ENCODE measurements at regions not wholly inside any gene's neighbourhood (a gene's known extent, or its start where the extent isn't known, plus 50 kb on each side); places are given as distances from the start of the nearest gene placed in this dataset.
A peak's percentile ranks its signal among the peaks of the same experiment; 100 is the strongest.

DNA sequence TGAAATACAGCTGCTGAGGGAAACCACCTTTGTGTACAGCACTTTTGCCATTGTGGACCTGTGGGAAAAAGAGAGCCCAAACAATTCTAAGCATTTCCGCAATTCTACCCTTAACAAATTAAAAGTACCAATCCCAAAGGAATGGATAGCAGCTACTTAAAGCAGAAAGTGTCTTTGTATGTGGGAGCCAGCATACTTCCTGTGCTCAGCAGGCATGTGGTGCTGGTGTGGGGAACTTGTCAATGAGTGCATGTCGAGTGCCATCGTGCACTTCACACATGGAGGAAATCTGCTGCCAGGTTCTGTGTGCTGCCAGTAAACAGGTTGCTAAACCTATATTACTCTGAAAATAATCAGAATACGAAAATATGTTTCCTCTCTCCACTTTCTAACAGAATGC, 399.0 kb downstream of the LRRC70 start:
- H3K4me3 ChIP-seq (ENCODE audit: low read length) = no peak overlapping the region
- TF ChIP-seq, protein P1, sequence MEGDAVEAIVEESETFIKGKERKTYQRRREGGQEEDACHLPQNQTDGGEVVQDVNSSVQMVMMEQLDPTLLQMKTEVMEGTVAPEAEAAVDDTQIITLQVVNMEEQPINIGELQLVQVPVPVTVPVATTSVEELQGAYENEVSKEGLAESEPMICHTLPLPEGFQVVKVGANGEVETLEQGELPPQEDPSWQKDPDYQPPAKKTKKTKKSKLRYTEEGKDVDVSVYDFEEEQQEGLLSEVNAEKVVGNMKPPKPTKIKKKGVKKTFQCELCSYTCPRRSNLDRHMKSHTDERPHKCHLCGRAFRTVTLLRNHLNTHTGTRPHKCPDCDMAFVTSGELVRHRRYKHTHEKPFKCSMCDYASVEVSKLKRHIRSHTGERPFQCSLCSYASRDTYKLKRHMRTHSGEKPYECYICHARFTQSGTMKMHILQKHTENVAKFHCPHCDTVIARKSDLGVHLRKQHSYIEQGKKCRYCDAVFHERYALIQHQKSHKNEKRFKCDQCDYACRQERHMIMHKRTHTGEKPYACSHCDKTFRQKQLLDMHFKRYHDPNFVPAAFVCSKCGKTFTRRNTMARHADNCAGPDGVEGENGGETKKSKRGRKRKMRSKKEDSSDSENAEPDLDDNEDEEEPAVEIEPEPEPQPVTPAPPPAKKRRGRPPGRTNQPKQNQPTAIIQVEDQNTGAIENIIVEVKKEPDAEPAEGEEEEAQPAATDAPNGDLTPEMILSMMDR (conservative IDR thresholded peaks at IDR 0.05; ENCODE audit: low read depth, low read length) = no peak
- DNase-seq (ENCODE audit: low read depth) = no peak

DNA sequence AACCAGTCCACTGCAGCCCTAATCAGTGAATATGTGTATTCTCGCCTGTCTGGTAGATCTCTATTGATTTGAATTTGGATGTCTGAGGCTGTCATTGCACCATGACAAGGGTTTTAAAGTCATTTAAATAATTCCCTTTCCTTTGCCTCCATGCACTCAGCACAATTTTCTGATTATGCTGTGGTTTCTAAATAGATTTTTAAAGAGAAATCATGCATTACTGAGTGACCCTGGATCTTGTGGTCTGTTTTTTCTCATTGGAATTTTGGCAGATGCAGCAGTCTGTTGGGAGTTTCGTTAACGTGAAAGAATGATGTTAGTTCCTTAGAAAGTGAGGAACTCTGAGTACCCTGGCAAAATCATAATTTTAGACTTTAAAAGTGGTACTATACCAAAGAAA, 396.0 kb downstream of the LRRC70 start:
- H3K4me3 ChIP-seq (ENCODE audit: low read length) = no peak overlapping the region
- TF ChIP-seq, protein P1 (conservative IDR thresholded peaks at IDR 0.05; ENCODE audit: low read depth, low read length) = no peak
- DNase-seq (ENCODE audit: low read depth) = no peak

DNA sequence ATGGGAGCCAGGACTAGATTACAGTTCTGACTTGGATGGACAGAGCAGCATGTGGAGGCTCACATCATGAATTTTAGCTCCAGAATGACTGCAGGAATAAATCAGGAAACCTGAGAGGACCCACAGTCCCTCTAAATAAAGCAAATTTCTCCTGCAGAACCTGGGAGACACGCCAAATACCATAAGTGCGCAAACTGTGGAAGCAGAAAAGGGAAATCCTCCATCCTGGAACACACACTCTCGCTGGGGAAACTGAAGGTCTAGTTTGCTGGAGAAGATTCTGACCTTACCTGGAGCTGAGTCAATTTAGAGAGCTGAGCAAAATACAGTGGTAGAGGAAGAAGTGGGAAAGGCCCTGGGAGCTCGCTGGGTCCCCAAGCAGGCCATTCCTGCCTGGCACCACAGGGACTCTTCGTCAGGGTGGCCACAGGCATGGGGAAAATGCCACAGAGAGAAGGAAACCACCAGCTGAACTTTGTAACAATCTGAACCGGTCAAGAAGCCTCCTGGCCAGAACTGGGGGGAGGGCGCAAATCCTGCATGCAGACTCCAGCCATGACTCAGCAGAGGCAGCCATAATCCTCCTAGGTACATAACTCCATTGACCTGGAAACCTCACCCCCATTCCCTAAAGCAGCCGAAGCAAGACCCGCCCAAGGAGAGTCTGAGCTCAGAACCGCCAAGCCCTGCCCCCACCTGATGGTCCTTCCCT, 390.9 kb downstream of the LRRC70 start:
- DNase-seq (ENCODE audit: low read depth) = peak; percentile 52
- TF ChIP-seq, protein P1 (conservative IDR thresholded peaks at IDR 0.05; ENCODE audit: low read depth, low read length) = no peak
- H3K4me3 ChIP-seq (ENCODE audit: low read length) = no peak overlapping the region

DNA sequence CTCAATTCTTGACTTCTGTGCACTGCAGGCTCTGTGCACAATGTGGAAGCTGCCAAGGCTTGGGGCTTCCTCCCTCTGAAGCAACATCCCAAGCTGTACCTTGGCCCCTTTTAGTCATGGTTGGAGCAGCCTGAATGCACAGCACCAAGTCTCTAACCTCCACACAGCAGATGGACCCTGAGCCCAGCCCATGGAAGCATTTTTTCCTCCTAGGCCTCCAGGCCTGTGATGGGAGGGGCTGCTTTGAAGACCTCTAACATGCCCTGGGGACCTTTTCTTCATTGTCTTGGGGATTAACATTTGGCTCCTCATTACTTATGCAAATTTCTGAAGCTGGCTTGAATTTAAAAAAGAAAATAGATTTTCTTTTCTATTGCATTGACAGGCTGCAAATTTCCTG, 385.8 kb downstream of the LRRC70 start:
- TF ChIP-seq, protein P1 (conservative IDR thresholded peaks at IDR 0.05; ENCODE audit: low read depth, low read length) = no peak

DNA sequence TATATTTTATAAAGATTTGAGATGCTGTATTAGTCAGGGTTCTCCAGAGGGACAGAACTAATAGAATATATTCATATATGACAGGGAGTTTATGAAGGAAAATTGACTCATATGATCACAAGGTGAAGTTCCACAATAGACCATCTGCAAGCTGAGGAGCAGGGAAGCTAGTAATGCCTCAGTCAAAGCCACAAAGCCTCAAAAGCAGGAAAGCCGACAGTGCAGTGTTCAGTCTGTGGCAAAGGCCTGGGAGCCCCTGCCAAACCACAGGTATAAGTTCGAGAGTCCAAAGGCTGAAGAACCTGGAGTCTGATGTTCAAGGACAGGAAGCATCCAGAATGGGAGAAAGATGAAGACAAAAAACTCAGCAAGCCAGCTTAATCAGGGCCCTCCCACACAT, 382.2 kb downstream of the LRRC70 start:
- TF ChIP-seq, protein P1 (conservative IDR thresholded peaks at IDR 0.05; ENCODE audit: low read depth, low read length) = no peak
- no peak for DNase-seq (ENCODE audit: low read depth)
- no peak overlapping the region for H3K4me3 ChIP-seq (ENCODE audit: low read length)

More for the DNA sequence above, 385.8 kb downstream of the LRRC70 start:
- H3K4me3 ChIP-seq (ENCODE audit: low read length) = no peak overlapping the region
- DNase-seq (ENCODE audit: low read depth) = no peak

DNA sequence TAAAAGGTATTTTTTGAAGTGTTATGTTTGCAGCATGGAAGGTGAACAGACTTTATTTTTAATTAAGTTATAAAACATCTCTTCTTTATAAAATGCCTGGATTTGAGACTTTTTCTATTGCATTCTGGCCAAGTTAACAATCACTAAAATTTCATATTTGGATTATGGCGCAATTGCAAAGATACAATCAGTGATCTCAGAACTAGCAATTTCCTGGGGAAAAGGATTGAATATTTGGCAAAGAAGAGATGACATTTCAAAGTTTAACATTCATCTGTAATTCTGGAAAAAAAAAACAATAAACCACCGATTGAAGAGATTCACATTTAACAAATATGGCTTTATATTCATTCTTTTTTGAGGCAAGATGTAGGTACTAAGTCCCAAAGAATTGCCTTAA, 378.0 kb downstream of the LRRC70 start:
- H3K4me3 ChIP-seq (ENCODE audit: low read length) = no peak overlapping the region
- no peak for DNase-seq (ENCODE audit: low read depth)
- TF ChIP-seq, protein P1 (conservative IDR thresholded peaks at IDR 0.05; ENCODE audit: low read depth, low read length) = no peak

DNA sequence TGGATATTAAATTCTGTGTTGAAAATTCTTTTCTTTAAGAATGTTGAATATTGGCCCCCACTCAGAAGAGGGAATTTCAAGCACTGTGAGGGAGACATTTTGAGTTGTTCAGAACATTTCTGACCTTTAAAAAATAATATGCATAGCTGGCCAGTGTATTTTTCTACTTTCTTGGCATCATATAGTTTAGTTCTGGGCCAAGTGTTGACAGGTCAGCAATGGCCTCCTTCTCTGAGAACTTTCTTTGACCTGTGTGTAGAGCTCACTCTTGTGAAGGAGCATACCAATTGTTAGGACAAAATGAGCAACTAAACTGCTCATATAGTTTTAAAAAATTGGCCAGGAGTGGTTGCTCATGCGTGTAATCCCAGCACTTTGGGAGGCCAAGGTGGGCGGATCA, 376.0 kb downstream of the LRRC70 start:
- DNase-seq (ENCODE audit: low read depth) = no peak
- TF ChIP-seq, protein P1 (conservative IDR thresholded peaks at IDR 0.05; ENCODE audit: low read depth, low read length) = no peak
- H3K4me3 ChIP-seq (ENCODE audit: low read length) = no peak overlapping the region
